GM12878 (cell line): ENCODE measurements at regions not wholly inside any gene's neighbourhood (a gene's known extent, or its start where the extent isn't known, plus 50 kb on each side); places are given as distances from the start of the nearest gene placed in this dataset.

Source experiments
- ATAC-seq: fragments of 200-7000 bp; cut with Tn5 transposase; 3 replicates; pipeline ENCODE4 v1.9.1; 2020; ENCODE audit warnings: mild to moderate bottlenecking, moderate library complexity
- BruUV-seq: library from RNA; stranded (reverse); fragments of 400-500 nt; replicated peaks from 2 replicates; lab custom pipeline; 2021; lab: Mats Ljungman, UMichigan
- CTCF ChIA-PET: fragments of 300-600 bp; sonication (Branson Sonifier 250); formaldehyde crosslinking; extraction: SDS; loops from one replicate; lab custom pipeline; 2021; ENCODE audit warnings: inconsistent platforms; lab: Yijun Ruan, JAX
- POLR2A ChIA-PET: fragments of 350-600 bp; formaldehyde crosslinking; extraction: SDS; loops from one replicate; lab custom pipeline; 2021; ENCODE audit warnings: inconsistent platforms; lab: Charles Lee
- RAD21 ChIA-PET: fragments of 300-600 bp; sonication (Branson Sonifier 250); formaldehyde crosslinking; loops from one replicate; lab custom pipeline; 2023; ENCODE audit warnings: antibody characterized with exemption; ENCODE audit not compliant: unreplicated experiment; lab: Charles Lee
- SMC1A ChIA-PET: fragments of 300-600 bp; sonication (Branson Sonifier 250); formaldehyde crosslinking; loops from one replicate; lab custom pipeline; 2023; ENCODE audit not compliant: unreplicated experiment, uncharacterized antibody; lab: Charles Lee
- DNase-seq: peaks from one replicate; pipeline ENCODE4 v3.0.0-alpha.2; 2011; ENCODE audit warnings: low read depth, low spot score
- FAIRE-seq: peaks from 3 replicates; lab custom pipeline; 2011; peaks lifted over from hg19 to GRCh38; lab: Jason Lieb, UNC
- H2AFZ ChIP-seq: 2 replicates; pipeline ENCODE4 v1.6.0; 2011; ENCODE audit warnings: low read depth, low read length, control low read depth; ENCODE audit not compliant: control insufficient read depth
- H3K27ac ChIP-seq: 2 replicates; pipeline ENCODE4 v1.5.1; 2011; ENCODE audit warnings: control low read depth; ENCODE audit not compliant: control insufficient read depth, insufficient read depth
- H3K27me3 ChIP-seq, 2 experiments: replicated peaks in 1 of 2; 2 replicates each; pipeline versions ENCODE4 v1.6.0 to v1.6.1; 2011; ENCODE audit warnings: low read length in 1 of 2; ENCODE audit not compliant: control insufficient read depth in 2 of 2, insufficient read depth in 2 of 2
- H3K36me3 ChIP-seq, 2 experiments: 2 replicates each; pipeline ENCODE4 v1.5.1; 2011; ENCODE audit warnings: low read length in 1 of 2; ENCODE audit not compliant: control insufficient read depth in 2 of 2, insufficient read depth in 2 of 2
- H3K4me1 ChIP-seq: 2 replicates; pipeline ENCODE4 v1.6.1; 2011; ENCODE audit warnings: mild to moderate bottlenecking, low read length, moderate library complexity, mixed read lengths; ENCODE audit not compliant: control insufficient read depth, insufficient read depth
- H3K4me2 ChIP-seq: 2 replicates; pipeline ENCODE4 v1.6.0; 2011; ENCODE audit warnings: control low read depth; ENCODE audit not compliant: control insufficient read depth, insufficient read depth
- H3K4me3 ChIP-seq: fragments of 200-600 bp; sonication (generic); 2 replicates; pipeline ENCODE4 v1.5.1; 2016
- H3K79me2 ChIP-seq: 2 replicates; pipeline ENCODE4 v1.6.0; 2011; ENCODE audit warnings: low read length; ENCODE audit not compliant: control insufficient read depth, insufficient read depth
- H3K9ac ChIP-seq: 2 replicates; pipeline ENCODE4 v1.8.0; 2011; ENCODE audit warnings: low read length, control low read depth, mixed read lengths; ENCODE audit not compliant: control insufficient read depth, insufficient read depth
- H3K9me3 ChIP-seq: replicated peaks from 3 replicates; pipeline ENCODE4 v1.5.1; 2011; ENCODE audit warnings: mild to moderate bottlenecking, low read length; ENCODE audit not compliant: control insufficient read depth, insufficient read depth
- H4K20me1 ChIP-seq: 2 replicates; pipeline ENCODE4 v1.6.0; 2011; ENCODE audit not compliant: control insufficient read depth, insufficient read depth
- ATF3 ChIP-seq: IDR thresholded peaks from 2 replicates; pipeline ENCODE4 v1.6.1; 2011; ENCODE audit warnings: low read depth, mild to moderate bottlenecking, low read length, moderate library complexity, borderline replicate concordance; ENCODE audit errors: extremely low read depth
- ATF7 ChIP-seq: fragments of 450-650 bp; IDR thresholded peaks from 2 replicates; pipeline ENCODE4 v1.6.1; 2016; ENCODE audit warnings: low read depth, mild to moderate bottlenecking
- BCL11A ChIP-seq: IDR thresholded peaks from 2 replicates; pipeline ENCODE4 v1.6.1; 2011; ENCODE audit warnings: low read depth, low read length
- BMI1 ChIP-seq: fragments of 450-650 bp; IDR thresholded peaks from 2 replicates; pipeline ENCODE4 v1.6.1; 2016; ENCODE audit warnings: mild to moderate bottlenecking, moderate library complexity, borderline replicate concordance
- CHD4 ChIP-seq: fragments of 200-600 bp; sonication (generic); IDR thresholded peaks from 2 replicates; pipeline ENCODE4 v1.6.1; 2016; ENCODE audit warnings: mild to moderate bottlenecking
- CREB1 ChIP-seq: IDR thresholded peaks from 2 replicates; pipeline ENCODE4 v1.6.1; 2012; ENCODE audit warnings: low read depth, mild to moderate bottlenecking, inconsistent platforms
- DPF2 ChIP-seq: fragments of 450-650 bp; IDR thresholded peaks from 2 replicates; pipeline ENCODE4 v1.6.1; 2017; ENCODE audit warnings: mild to moderate bottlenecking
- E4F1 ChIP-seq: fragments of 450-650 bp; IDR thresholded peaks from 2 replicates; pipeline ENCODE4 v1.6.1; 2018; ENCODE audit warnings: borderline replicate concordance, mild to moderate bottlenecking; ENCODE audit not compliant: partially characterized antibody
- FOXM1 ChIP-seq: IDR thresholded peaks from 2 replicates; pipeline ENCODE4 v1.6.1; 2012; ENCODE audit warnings: low read depth, mild to moderate bottlenecking, inconsistent platforms, low read length, moderate library complexity
- HDGF ChIP-seq: fragments of 450-650 bp; IDR thresholded peaks from 2 replicates; pipeline ENCODE4 v1.6.1; 2016; ENCODE audit warnings: antibody characterized with exemption
- KAT2A ChIP-seq: conservative IDR thresholded peaks from 2 replicates; pipeline ENCODE4 v1.6.1; 2011; ENCODE audit warnings: low read depth, low read length; ENCODE audit not compliant: control insufficient read depth
- SIX5 ChIP-seq: IDR thresholded peaks from 2 replicates; pipeline ENCODE4 v1.6.1; 2011; ENCODE audit warnings: mild to moderate bottlenecking, low read depth, low read length, moderate library complexity; ENCODE audit not compliant: severe bottlenecking
- SUPT20H ChIP-seq: IDR thresholded peaks from 2 replicates; pipeline ENCODE4 v1.6.1; 2011; ENCODE audit warnings: low read depth, mild to moderate bottlenecking, low read length, moderate library complexity, borderline replicate concordance; ENCODE audit not compliant: control insufficient read depth
- TAF1 ChIP-seq: IDR thresholded peaks from 2 replicates; pipeline ENCODE4 v1.6.1; 2011; ENCODE audit warnings: mild to moderate bottlenecking, low read depth, low read length, borderline replicate concordance
- TCF12 ChIP-seq: IDR thresholded peaks from 2 replicates; pipeline ENCODE4 v1.6.1; 2011; ENCODE audit warnings: low read depth, mild to moderate bottlenecking, low read length
- USF2 ChIP-seq: IDR thresholded peaks from 2 replicates; pipeline ENCODE4 v1.6.1; 2011; ENCODE audit warnings: low read depth, low read length, improper control_type of control experiment, borderline replicate concordance
- YBX1 ChIP-seq: fragments of 450-650 bp; IDR thresholded peaks from 2 replicates; pipeline ENCODE4 v1.6.1; 2016; ENCODE audit warnings: antibody characterized with exemption
- ZBED1 ChIP-seq: IDR thresholded peaks from 2 replicates; pipeline ENCODE4 v1.6.1; 2016; ENCODE audit warnings: borderline replicate concordance
- ZNF24 ChIP-seq: fragments of 450-650 bp; IDR thresholded peaks from 2 replicates; pipeline ENCODE4 v1.6.1; 2017; ENCODE audit warnings: antibody characterized with exemption, mild to moderate bottlenecking
- WGBS: methylation state at CpG from one replicate; pipeline ENCODE4 v1.1.6; 2016; ENCODE audit warnings: low lambda C conversion rate; ENCODE audit not compliant: insufficient replicate concordance, insufficient coverage; ENCODE audit errors: missing lambda C conversion rate; 5-methylcytosine and 5-hydroxymethylcytosine counted together
- in situ Hi-C: fragments of 300-500 bp; cut with MboI; formaldehyde crosslinking; loops from 9 replicates; pipeline ENCODE4 v1.14.3; 2018; ENCODE audit warnings: mixed read lengths
- intact Hi-C: fragments of 100-400 bp; cut with micrococcal nuclease; formaldehyde crosslinking; loops from one replicate; pipeline ENCODE4 v1.14.2; 2022; ENCODE audit not compliant: unreplicated experiment

- Histone ChIP-seq H3K27ac (no peak overlapping the region), H3K79me2 (no peaks in the 10 kb centered on the region), H4K20me1 (no peaks in the 10 kb centered on the region), H3K4me3 (no peak overlapping the region), H2AFZ (no peak overlapping the region), H3K4me1 (no peaks in the 10 kb centered on the region), H3K4me2 (no peak overlapping the region), H3K27me3 (no peaks in the 10 kb centered on the region), H3K9ac (no peak overlapping the region), H3K36me3 (no peaks in the 10 kb centered on the region), H3K9me3 (no peaks in the 10 kb centered on the region)
- POLR2A ChIA-PET = no interaction called here
- BruUV-seq = no TSS peak
- no peak for FAIRE-seq
- TF ChIP-seq E4F1 (no peak), KAT2A (no peak), YBX1 (no peak), TCF12 (no peak), ZNF24 (no peak), TAF1 (no peak), BCL11A (no peak), FOXM1 (no peak), CHD4 (no peak), SUPT20H (no peak), SIX5 (no peak), HDGF (no peak), ATF3 (no peak), DPF2 (no peak), BMI1 (no peak), ZBED1 (no peak), ATF7 (no peak), CREB1 (no peak), USF2 (no peak)
- RAD21 ChIA-PET = no interaction called here
- SMC1A ChIA-PET = no interaction called here
- in situ Hi-C loops = no loop called here
- ATAC-seq = no peak
- CTCF ChIA-PET = no interaction called here
- intact Hi-C loops = no loop called here
- 61% methylated on average over 8 of the region's 8 CpGs for WGBS
- no peak for DNase-seq
Measured at GRCh38 chr5:5544094-5544663, 121.7 kb downstream of the ICE1 start.
